ENCODE measurements at regions not wholly inside any gene's neighbourhood (a gene's known extent, or its start where the extent isn't known, plus 50 kb on each side); places are given as distances from the start of the nearest gene placed in this dataset.

DNA sequence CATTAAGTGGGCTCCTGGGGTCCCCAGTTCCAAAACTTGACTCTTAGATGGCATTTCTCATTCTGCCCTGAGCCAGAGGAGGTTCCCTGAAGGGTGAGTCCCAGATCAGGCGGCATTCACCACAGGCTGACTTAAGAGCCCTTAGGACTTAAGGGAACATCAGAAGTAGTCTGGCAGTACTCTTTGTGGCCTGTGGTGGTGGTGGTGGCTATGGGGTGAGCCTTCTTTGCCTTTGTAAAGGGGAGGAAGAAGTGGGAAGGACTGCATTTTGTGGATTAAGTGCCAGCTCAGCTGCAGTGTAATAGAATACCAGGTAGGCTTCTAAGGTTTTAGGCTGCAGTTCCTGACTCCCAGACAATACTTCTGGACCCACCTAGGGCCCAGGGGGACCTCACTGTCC lies 186.5 kb upstream of the KCTD3 start:
- Histone ChIP-seq H3K9me3 (no peaks in the 10 kb centered on the region), H3K4me1 (ENCODE audit: low read depth) (no peaks in the 10 kb centered on the region), H3K36me3 (ENCODE audit: low read depth) (no peaks in the 10 kb centered on the region), H3K4me3 (no peak overlapping the region)
- intact Hi-C loops (cut with DNase I, micrococcal nuclease) = no loop called here
- no peak for DNase-seq
- ATAC-seq = no peak
- TF ChIP-seq, protein P1, sequence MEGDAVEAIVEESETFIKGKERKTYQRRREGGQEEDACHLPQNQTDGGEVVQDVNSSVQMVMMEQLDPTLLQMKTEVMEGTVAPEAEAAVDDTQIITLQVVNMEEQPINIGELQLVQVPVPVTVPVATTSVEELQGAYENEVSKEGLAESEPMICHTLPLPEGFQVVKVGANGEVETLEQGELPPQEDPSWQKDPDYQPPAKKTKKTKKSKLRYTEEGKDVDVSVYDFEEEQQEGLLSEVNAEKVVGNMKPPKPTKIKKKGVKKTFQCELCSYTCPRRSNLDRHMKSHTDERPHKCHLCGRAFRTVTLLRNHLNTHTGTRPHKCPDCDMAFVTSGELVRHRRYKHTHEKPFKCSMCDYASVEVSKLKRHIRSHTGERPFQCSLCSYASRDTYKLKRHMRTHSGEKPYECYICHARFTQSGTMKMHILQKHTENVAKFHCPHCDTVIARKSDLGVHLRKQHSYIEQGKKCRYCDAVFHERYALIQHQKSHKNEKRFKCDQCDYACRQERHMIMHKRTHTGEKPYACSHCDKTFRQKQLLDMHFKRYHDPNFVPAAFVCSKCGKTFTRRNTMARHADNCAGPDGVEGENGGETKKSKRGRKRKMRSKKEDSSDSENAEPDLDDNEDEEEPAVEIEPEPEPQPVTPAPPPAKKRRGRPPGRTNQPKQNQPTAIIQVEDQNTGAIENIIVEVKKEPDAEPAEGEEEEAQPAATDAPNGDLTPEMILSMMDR (IDR thresholded peaks at IDR 0.05) = no peak

DNA sequence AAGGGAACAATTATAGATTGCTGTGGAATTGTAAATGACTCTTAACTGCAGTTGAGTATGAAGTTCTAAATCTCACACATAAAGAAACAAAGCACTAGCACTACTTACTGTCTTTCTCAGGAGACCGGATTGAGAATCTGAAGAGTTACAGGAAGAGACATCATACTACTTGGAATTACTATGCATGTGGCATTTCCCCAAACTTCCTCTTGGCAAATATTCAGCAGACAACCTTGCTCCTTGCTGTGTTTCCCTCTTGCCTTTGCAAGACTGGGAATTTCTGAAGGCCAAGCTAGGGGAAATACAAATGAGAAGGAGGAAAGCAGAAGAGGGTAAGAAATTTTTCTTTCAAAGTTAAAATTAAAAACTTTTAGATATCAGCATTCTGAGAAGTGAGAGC lies 173.6 kb upstream of the KCTD3 start:
- H3K36me3 ChIP-seq (ENCODE audit: low read depth) = no peaks in the 10 kb centered on the region
- TF ChIP-seq, protein P1 (IDR thresholded peaks at IDR 0.05) = no peak
- H3K4me3 ChIP-seq = no peak overlapping the region
- peaks cover 6% of the 10 kb centered on the region for H3K9me3 ChIP-seq
- DNase-seq = no peak
- intact Hi-C loops (cut with DNase I, micrococcal nuclease) = no loop called here
- no peaks in the 10 kb centered on the region for H3K4me1 ChIP-seq (ENCODE audit: low read depth)
- no peak for ATAC-seq

DNA sequence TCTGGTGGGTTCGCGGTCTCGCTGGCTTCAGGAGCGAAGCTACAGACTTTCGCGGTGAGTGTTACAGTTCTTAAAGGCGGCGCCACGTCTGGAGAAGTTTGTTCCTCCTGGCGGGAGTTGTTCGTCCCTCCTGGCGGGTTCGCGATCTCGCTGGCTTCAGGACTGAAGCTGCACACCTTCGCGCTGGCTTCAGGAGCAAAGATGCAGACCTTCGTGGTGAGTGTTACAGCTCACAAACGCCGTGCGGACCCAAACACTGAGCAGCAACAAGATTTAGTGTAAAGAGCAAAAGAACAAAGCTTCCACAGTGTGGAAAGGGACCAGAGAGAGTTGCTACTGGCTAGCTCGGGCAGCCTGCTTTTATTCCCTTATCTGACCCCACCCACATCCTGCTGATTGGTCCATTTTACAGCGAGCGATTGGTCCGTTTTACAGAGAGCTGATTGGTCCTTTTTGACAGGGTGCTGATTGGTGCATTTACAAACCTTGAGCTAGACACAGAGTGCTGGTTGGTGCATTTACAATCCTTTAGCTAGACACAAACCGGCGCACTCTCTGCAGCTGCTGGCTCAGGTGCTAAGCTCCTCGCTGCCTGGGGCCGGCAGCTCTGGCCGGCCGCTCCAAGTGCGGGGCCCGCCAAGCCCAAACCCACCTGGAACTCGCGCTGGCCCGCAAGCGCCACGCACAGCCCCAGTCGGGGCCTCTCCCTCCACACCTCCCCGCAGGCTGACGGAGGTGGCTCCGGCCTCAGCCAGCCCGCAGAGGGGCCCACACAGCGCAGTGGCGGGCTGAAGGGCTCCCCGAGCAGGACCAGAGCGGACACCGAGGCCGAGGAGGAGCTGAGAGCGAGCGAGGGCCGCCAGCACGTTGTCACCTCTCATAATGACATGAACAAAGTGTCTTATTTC lies 172.8 kb upstream of the KCTD3 start:
- H3K4me3 ChIP-seq = no peak overlapping the region
- no peak for DNase-seq
- no peak for ATAC-seq
- TF ChIP-seq, protein P1 (IDR thresholded peaks at IDR 0.05) = no peak
- H3K9me3 ChIP-seq = peaks cover 6% of the 10 kb centered on the region
- no peaks in the 10 kb centered on the region for H3K4me1 ChIP-seq (ENCODE audit: low read depth)
- H3K36me3 ChIP-seq (ENCODE audit: low read depth) = no peaks in the 10 kb centered on the region
- intact Hi-C loops (cut with DNase I, micrococcal nuclease) = no loop called here

DNA sequence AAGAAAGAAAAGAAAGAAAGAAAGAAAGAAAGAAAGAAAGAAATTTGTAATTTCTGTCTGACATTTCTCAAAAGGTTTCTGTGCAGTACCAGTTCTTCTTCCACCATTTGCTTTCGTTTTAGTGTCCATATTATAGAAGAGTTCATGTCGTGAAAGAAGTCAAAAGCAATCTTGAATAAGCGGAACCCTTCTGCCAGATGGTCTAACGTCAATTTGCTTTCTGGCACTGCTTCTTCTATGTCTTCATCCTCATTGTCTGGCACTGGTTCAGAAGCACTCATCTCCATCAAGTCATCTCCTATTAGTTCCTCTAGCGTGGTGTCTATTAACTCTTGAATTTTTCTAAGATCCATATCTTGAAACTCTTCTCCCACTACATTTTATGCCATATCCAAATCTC lies 170.0 kb upstream of the KCTD3 start:
- intact Hi-C loops (cut with DNase I, micrococcal nuclease) = no loop called here
- H3K4me3 ChIP-seq = no peak overlapping the region
- peaks cover 6% of the 10 kb centered on the region for H3K9me3 ChIP-seq
- no peaks in the 10 kb centered on the region for H3K36me3 ChIP-seq (ENCODE audit: low read depth)
- DNase-seq (no peak), ATAC-seq (no peak)
- TF ChIP-seq, protein P1 (IDR thresholded peaks at IDR 0.05) = no peak
- H3K4me1 ChIP-seq (ENCODE audit: low read depth) = no peaks in the 10 kb centered on the region

DNA sequence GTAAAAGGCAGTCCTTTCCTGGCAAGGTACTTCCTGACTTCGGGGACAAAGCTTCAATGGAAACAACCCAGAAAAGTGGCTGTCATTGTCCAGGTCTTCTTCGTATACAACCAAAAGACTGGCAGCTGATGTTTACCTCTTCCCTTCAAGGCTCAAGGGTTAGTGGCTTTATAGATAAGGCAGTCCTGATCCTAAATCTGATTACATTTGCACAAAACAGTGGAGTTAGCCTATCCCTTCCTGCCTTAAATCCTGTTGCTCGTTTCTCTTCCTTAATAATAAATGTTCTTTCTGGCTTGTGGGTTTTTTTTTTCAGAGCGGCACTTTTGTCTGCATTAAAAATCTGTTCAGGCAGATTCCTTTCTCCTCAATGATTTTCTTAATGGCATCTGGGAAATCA lies 169.3 kb upstream of the KCTD3 start:
- Histone ChIP-seq H3K36me3 (ENCODE audit: low read depth) (no peaks in the 10 kb centered on the region), H3K4me3 (no peak overlapping the region), H3K4me1 (ENCODE audit: low read depth) (no peaks in the 10 kb centered on the region), H3K9me3 (peaks cover 6% of the 10 kb centered on the region)
- DNase-seq (no peak), ATAC-seq (no peak)
- intact Hi-C loops (cut with DNase I, micrococcal nuclease) = no loop called here
- TF ChIP-seq, protein P1 (IDR thresholded peaks at IDR 0.05) = no peak

Measured in mucosa of descending colon (tissue), 3 donors.